A549 (cell line): ENCODE measurements at regions not wholly inside any gene's neighbourhood (a gene's known extent, or its start where the extent isn't known, plus 50 kb on each side); places are given as distances from the start of the nearest gene placed in this dataset.

ENCODE experiments used
- ATAC-seq, 2 experiments: fragments of 200-7000 bp in 1 of 2; fragments of >200 bp in 1 of 2; cut with Nextera tagmentation in 1 of 2; cut with Tn5 transposase in 1 of 2; 3 replicates each; pipeline versions ENCODE4 v1.8.0 to v1.9.1; 2018 to 2020; ENCODE audit warnings: mild to moderate bottlenecking in 1 of 2, moderate library complexity in 1 of 2
- CTCF ChIA-PET: fragments of 300-600 bp; sonication (Branson Sonifier 250); formaldehyde crosslinking; extraction: SDS; loops from one replicate; lab custom pipeline; 2021; ENCODE audit warnings: antibody characterized with exemption, inconsistent platforms; lab: Yijun Ruan, JAX
- POLR2A ChIA-PET: fragments of 350-600 bp; formaldehyde crosslinking; extraction: SDS; loops from one replicate; lab custom pipeline; 2021; ENCODE audit warnings: antibody characterized with exemption, inconsistent platforms; lab: Yijun Ruan, JAX
- DNase-seq, 2 experiments: peaks; one replicate each; pipeline versions ENCODE4 v3.0.0 to v3.0.0-alpha.2; 2011 to 2016; ENCODE audit warnings: low read depth in 1 of 2, low spot score in 1 of 2
- FAIRE-seq: peaks from 2 replicates; lab custom pipeline; 2011; peaks lifted over from hg19 to GRCh38; lab: Jason Lieb, UNC
- H3K27ac ChIP-seq, 2 experiments: fragments of >200 bp; sonication (Bioruptor Twin); formaldehyde crosslinking; 3 replicates each; pipeline ENCODE4 v1.5.1; 2016 to 2017
- H3K4me1 ChIP-seq: fragments of >200 bp; sonication (Bioruptor Twin); formaldehyde crosslinking; 3 replicates; pipeline ENCODE4 v1.6.1; 2016
- H3K4me2 ChIP-seq: fragments of >200 bp; sonication (Bioruptor Twin); formaldehyde crosslinking; 3 replicates; pipeline ENCODE4 v1.6.1; 2016
- H3K4me3 ChIP-seq: fragments of >200 bp; sonication (Bioruptor Twin); formaldehyde crosslinking; 3 replicates; pipeline ENCODE4 v1.5.1; 2016
- H3K9me3 ChIP-seq: fragments of >200 bp; sonication (Bioruptor Twin); formaldehyde crosslinking; 3 replicates; pipeline ENCODE4 v1.6.1; 2016
- CHD4 ChIP-seq: fragments of 200-600 bp; sonication (generic); IDR thresholded peaks from 2 replicates; pipeline ENCODE4 v1.6.1; 2016; ENCODE audit warnings: antibody characterized with exemption, mild to moderate bottlenecking, borderline replicate concordance
- EHMT2 ChIP-seq: fragments of 200-600 bp; sonication (generic); IDR thresholded peaks from 2 replicates; pipeline ENCODE4 v1.6.1; 2016; ENCODE audit warnings: antibody characterized with exemption, low read depth, mild to moderate bottlenecking, moderate library complexity
- ELK1 ChIP-seq: fragments of 150-350 bp; IDR thresholded peaks from 2 replicates; pipeline ENCODE4 v1.6.1; 2014; ENCODE audit warnings: low read depth, mild to moderate bottlenecking, low read length
- FOXS1 ChIP-seq: fragments of 250-450 bp; sonication (Bioruptor Pico); IDR thresholded peaks from 2 replicates; pipeline ENCODE4 v1.5.0; 2020; ENCODE audit warnings: mild to moderate bottlenecking, moderate library complexity
- GATA3 ChIP-seq: IDR thresholded peaks from 2 replicates; pipeline ENCODE4 v1.6.1; 2012; ENCODE audit warnings: borderline replicate concordance
- KDM1A ChIP-seq: fragments of 200-600 bp; sonication (generic); IDR thresholded peaks from 2 replicates; pipeline ENCODE4 v1.6.1; 2016; ENCODE audit warnings: low read depth, mild to moderate bottlenecking
- MAZ ChIP-seq: fragments of 150-350 bp; IDR thresholded peaks from 2 replicates; pipeline ENCODE4 v1.6.1; 2014; ENCODE audit warnings: antibody characterized with exemption, low read depth, low read length, borderline replicate concordance
- NPAS2 ChIP-seq: fragments of 250-450 bp; sonication (Bioruptor Pico); IDR thresholded peaks from 2 replicates; pipeline ENCODE4 v1.8.0; 2022; ENCODE audit warnings: mild to moderate bottlenecking, moderate library complexity, borderline replicate concordance
- NR3C1 ChIP-seq: fragments of >200 bp; sonication (Bioruptor Twin); formaldehyde crosslinking; IDR thresholded peaks from 3 replicates; pipeline ENCODE4 v1.6.1; 2017
- POLR2AphosphoS2 ChIP-seq: conservative IDR thresholded peaks from 2 replicates; pipeline ENCODE4 v1.6.1; 2012; ENCODE audit warnings: low read length, improper control_type of control experiment, inconsistent platforms
- RAD21 ChIP-seq, 2 experiments: fragments of >200 bp in 1 of 2; sonication (Bioruptor Twin) in 1 of 2; formaldehyde crosslinking in 1 of 2; IDR thresholded peaks in 1 of 2; conservative IDR thresholded peaks in 1 of 2; 2 replicates in 1 of 2; 3 replicates in 1 of 2; pipeline ENCODE4 v1.6.1; 2012 to 2018; ENCODE audit warnings: inconsistent platforms in 1 of 2
- RNF2 ChIP-seq: fragments of 200-600 bp; sonication (generic); IDR thresholded peaks from 2 replicates; pipeline ENCODE4 v1.6.1; 2016; ENCODE audit warnings: low read depth, mild to moderate bottlenecking, antibody characterized with exemption, moderate library complexity, borderline replicate concordance
- TP53 ChIP-seq: fragments of 250-450 bp; sonication (Bioruptor Pico); IDR thresholded peaks from 2 replicates; pipeline ENCODE4 v1.5.0; 2021; ENCODE audit warnings: mild to moderate bottlenecking, moderate library complexity
- USF2 ChIP-seq: fragments of 450-650 bp; IDR thresholded peaks from 2 replicates; pipeline ENCODE4 v1.6.1; 2014; ENCODE audit warnings: antibody characterized with exemption
- ZC3H11A ChIP-seq: fragments of 450-650 bp; IDR thresholded peaks from 2 replicates; pipeline ENCODE4 v1.6.1; 2014; ENCODE audit warnings: antibody characterized with exemption, mild to moderate bottlenecking
- WGBS: methylation state at CpG from one replicate; pipeline ENCODE4 v1.1.6; 2017; ENCODE audit errors: missing lambda C conversion rate; 5-methylcytosine and 5-hydroxymethylcytosine counted together
- TF ChIP-seq, protein P1 (sequence below): fragments of >200 bp; sonication (Bioruptor Twin); formaldehyde crosslinking; IDR thresholded peaks from 2 replicates; pipeline ENCODE4 v1.6.1; 2016
- TF ChIP-seq, protein P2 (sequence below): fragments of 200-600 bp; sonication (generic); IDR thresholded peaks from 2 replicates; pipeline ENCODE4 v1.6.1; 2016; ENCODE audit warnings: antibody characterized with exemption, mild to moderate bottlenecking, moderate library complexity
- TF ChIP-seq, protein P3 (sequence below): fragments of 250-450 bp; sonication (Bioruptor Pico); IDR thresholded peaks from 2 replicates; pipeline ENCODE4 v1.5.0; 2021; ENCODE audit warnings: mild to moderate bottlenecking, moderate library complexity, borderline replicate concordance

- H3K9me3 ChIP-seq: no peaks in the 10 kb centered on the region
- CTCF ChIA-PET: interaction anchor here (0.6 to 1.5 kb wide), 6 partner anchors 10 to 133 kb away, joined by 3 to 7 read pairs (median 4); no protein-coding TSS in a partner anchor
- H3K4me3 ChIP-seq: no peak overlapping the region
- no peak for FAIRE-seq
- H3K4me2 ChIP-seq: no peak overlapping the region
- H3K27ac ChIP-seq: no peak overlapping the region
- WGBS: 69% methylated on average over 8 of the region's 10 CpGs
- TF ChIP-seq ELK1 (no peak), TP53 (CRISPR knock-in tag) (no peak), USF2 (no peak), FOXS1 (CRISPR knock-in tag) (no peak), CHD4 (no peak), EHMT2 (no peak), POLR2AphosphoS2 (no peak)
- TF ChIP-seq, protein P1, sequence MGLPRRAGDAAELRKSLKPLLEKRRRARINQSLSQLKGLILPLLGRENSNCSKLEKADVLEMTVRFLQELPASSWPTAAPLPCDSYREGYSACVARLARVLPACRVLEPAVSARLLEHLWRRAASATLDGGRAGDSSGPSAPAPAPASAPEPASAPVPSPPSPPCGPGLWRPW: no peak
- ATAC-seq: no peak
- POLR2A ChIA-PET: no interaction called here
- no peaks in the 10 kb centered on the region for H3K4me1 ChIP-seq
- no peak for DNase-seq
Observed at GRCh38 chr7:1316086-1316485, 83.4 kb downstream of the UNCX start.

- no peak overlapping the region for H3K4me3 ChIP-seq
- CTCF ChIA-PET: interaction anchor here (0.6 kb wide), 1 partner anchor 56 kb away, joined by 3 read pairs; no protein-coding TSS in a partner anchor
- POLR2A ChIA-PET: no interaction called here
- ATAC-seq (no peak), DNase-seq (no peak), FAIRE-seq (no peak)
- H3K4me2 ChIP-seq: no peak overlapping the region
- no peaks in the 10 kb centered on the region for H3K9me3 ChIP-seq
- TF ChIP-seq GATA3: no peak
- TF ChIP-seq NR3C1: no peak
- H3K27ac ChIP-seq: no peak overlapping the region
- WGBS: 80% methylated on average over 10 of the region's 15 CpGs
- no peaks in the 10 kb centered on the region for H3K4me1 ChIP-seq
Observed at GRCh38 chr7:1317646-1318045, 85.0 kb downstream of the UNCX start.

- ChIA-PET CTCF (interaction anchor here (0.6 kb wide), 1 partner anchor 55 kb away, joined by 3 read pairs; no protein-coding TSS in a partner anchor), POLR2A (no interaction called here)
- no peak overlapping the region for H3K27ac ChIP-seq
- DNase-seq: no peak
- H3K4me2 ChIP-seq: no peak overlapping the region
- H3K4me1 ChIP-seq: no peaks in the 10 kb centered on the region
- WGBS: 69% methylated on average over 14 of the region's 16 CpGs
- ATAC-seq: no peak
- TF ChIP-seq RNF2: no peak
- TF ChIP-seq MAZ: no peak
- no peak for TF ChIP-seq POLR2AphosphoS2
- TF ChIP-seq CHD4: no peak
- TF ChIP-seq NPAS2 (CRISPR knock-in tag): no peak
- no peak for TF ChIP-seq RAD21 (conservative IDR thresholded peaks at IDR 0.05 in 1 of 2, IDR thresholded peaks at IDR 0.05 in 1 of 2)
- TF ChIP-seq, protein P2, sequence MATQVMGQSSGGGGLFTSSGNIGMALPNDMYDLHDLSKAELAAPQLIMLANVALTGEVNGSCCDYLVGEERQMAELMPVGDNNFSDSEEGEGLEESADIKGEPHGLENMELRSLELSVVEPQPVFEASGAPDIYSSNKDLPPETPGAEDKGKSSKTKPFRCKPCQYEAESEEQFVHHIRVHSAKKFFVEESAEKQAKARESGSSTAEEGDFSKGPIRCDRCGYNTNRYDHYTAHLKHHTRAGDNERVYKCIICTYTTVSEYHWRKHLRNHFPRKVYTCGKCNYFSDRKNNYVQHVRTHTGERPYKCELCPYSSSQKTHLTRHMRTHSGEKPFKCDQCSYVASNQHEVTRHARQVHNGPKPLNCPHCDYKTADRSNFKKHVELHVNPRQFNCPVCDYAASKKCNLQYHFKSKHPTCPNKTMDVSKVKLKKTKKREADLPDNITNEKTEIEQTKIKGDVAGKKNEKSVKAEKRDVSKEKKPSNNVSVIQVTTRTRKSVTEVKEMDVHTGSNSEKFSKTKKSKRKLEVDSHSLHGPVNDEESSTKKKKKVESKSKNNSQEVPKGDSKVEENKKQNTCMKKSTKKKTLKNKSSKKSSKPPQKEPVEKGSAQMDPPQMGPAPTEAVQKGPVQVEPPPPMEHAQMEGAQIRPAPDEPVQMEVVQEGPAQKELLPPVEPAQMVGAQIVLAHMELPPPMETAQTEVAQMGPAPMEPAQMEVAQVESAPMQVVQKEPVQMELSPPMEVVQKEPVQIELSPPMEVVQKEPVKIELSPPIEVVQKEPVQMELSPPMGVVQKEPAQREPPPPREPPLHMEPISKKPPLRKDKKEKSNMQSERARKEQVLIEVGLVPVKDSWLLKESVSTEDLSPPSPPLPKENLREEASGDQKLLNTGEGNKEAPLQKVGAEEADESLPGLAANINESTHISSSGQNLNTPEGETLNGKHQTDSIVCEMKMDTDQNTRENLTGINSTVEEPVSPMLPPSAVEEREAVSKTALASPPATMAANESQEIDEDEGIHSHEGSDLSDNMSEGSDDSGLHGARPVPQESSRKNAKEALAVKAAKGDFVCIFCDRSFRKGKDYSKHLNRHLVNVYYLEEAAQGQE: no peak
- TF ChIP-seq, protein P3, sequence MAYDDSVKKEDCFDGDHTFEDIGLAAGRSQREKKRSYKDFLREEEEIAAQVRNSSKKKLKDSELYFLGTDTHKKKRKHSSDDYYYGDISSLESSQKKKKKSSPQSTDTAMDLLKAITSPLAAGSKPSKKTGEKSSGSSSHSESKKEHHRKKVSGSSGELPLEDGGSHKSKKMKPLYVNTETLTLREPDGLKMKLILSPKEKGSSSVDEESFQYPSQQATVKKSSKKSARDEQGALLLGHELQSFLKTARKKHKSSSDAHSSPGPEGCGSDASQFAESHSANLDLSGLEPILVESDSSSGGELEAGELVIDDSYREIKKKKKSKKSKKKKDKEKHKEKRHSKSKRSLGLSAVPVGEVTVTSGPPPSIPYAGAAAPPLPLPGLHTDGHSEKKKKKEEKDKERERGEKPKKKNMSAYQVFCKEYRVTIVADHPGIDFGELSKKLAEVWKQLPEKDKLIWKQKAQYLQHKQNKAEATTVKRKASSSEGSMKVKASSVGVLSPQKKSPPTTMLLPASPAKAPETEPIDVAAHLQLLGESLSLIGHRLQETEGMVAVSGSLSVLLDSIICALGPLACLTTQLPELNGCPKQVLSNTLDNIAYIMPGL (CRISPR knock-in tag): no peak
- no peak for TF ChIP-seq NR3C1
- no peak for TF ChIP-seq KDM1A
- no peak for TF ChIP-seq ZC3H11A
- FAIRE-seq: no peak
- H3K9me3 ChIP-seq: no peaks in the 10 kb centered on the region
- no peak overlapping the region for H3K4me3 ChIP-seq
Observed at GRCh38 chr7:1318051-1318450, 85.4 kb downstream of the UNCX start.
